ENCODE measurements at regions not wholly inside any gene's neighbourhood (a gene's known extent, or its start where the extent isn't known, plus 50 kb on each side); places are given as distances from the start of the nearest gene placed in this dataset.

- Histone ChIP-seq H3K4me3 (ENCODE audit: low read depth, low read length, poor library complexity, severe bottlenecking) (no peak overlapping the region), H3K36me3 (ENCODE audit: insufficient read depth, low read length, poor library complexity, severe bottlenecking) (no peaks in the 10 kb centered on the region), H3K27me3 (replicated peaks; ENCODE audit: insufficient read depth, low read depth, low read length, poor library complexity) (no peaks in the 10 kb centered on the region), H3K27ac (ENCODE audit: low read depth, low read length, poor library complexity, severe bottlenecking) (no peak overlapping the region), H3K9me3 (ENCODE audit: low read depth, low read length, poor library complexity, severe bottlenecking) (no peaks in the 10 kb centered on the region), H3K4me1 (ENCODE audit: insufficient read depth, low read length, poor library complexity, severe bottlenecking) (no peaks in the 10 kb centered on the region)
- intact Hi-C loops (cut with micrococcal nuclease; ENCODE audit: unreplicated experiment): no loop called here
- DNase-seq (ENCODE audit: low spot score): no peak
- ChIA-PET CTCF (no interaction called here), POLR2A (ENCODE audit: low non-redundant PET) (no interaction called here)
- TF ChIP-seq EZH2 (IDR thresholded peaks at IDR 0.05; ENCODE audit: borderline replicate concordance, low read depth, low read length, poor library complexity, severe bottlenecking) (no peak), CTCF (conservative IDR thresholded peaks at IDR 0.05; ENCODE audit: low read depth, low read length) (no peak)
- no TSS peak for BruUV-seq (replicated peaks)
Measured at GRCh38 chr4:125049711-125050110, 265.0 kb upstream of the FAT4 start.

- no peak for DNase-seq (ENCODE audit: low spot score)
- intact Hi-C loops (cut with micrococcal nuclease; ENCODE audit: unreplicated experiment): no loop called here
- no peaks in the 10 kb centered on the region for H3K36me3 ChIP-seq (ENCODE audit: insufficient read depth, low read length, poor library complexity, severe bottlenecking)
- no peaks in the 10 kb centered on the region for H3K27me3 ChIP-seq (replicated peaks; ENCODE audit: insufficient read depth, low read depth, low read length, poor library complexity)
- ChIA-PET CTCF (no interaction called here), POLR2A (ENCODE audit: low non-redundant PET) (no interaction called here)
- H3K9me3 ChIP-seq (ENCODE audit: low read depth, low read length, poor library complexity, severe bottlenecking): no peaks in the 10 kb centered on the region
- TF ChIP-seq CTCF (conservative IDR thresholded peaks at IDR 0.05; ENCODE audit: low read depth, low read length) (no peak), EZH2 (IDR thresholded peaks at IDR 0.05; ENCODE audit: borderline replicate concordance, low read depth, low read length, poor library complexity, severe bottlenecking) (no peak)
- no peak overlapping the region for H3K27ac ChIP-seq (ENCODE audit: low read depth, low read length, poor library complexity, severe bottlenecking)
- H3K4me1 ChIP-seq (ENCODE audit: insufficient read depth, low read length, poor library complexity, severe bottlenecking): no peaks in the 10 kb centered on the region
- no peak overlapping the region for H3K4me3 ChIP-seq (ENCODE audit: low read depth, low read length, poor library complexity, severe bottlenecking)
- no TSS peak for BruUV-seq (replicated peaks)
Measured at GRCh38 chr4:125045311-125045710, 269.4 kb upstream of the FAT4 start.

GRCh38 chr4:125044886-125045285 lies 269.9 kb upstream of the FAT4 start:
- Histone ChIP-seq H3K27ac (ENCODE audit: low read depth, low read length, poor library complexity, severe bottlenecking) (no peak overlapping the region), H3K4me1 (ENCODE audit: insufficient read depth, low read length, poor library complexity, severe bottlenecking) (no peaks in the 10 kb centered on the region), H3K27me3 (replicated peaks; ENCODE audit: insufficient read depth, low read depth, low read length, poor library complexity) (no peaks in the 10 kb centered on the region), H3K36me3 (ENCODE audit: insufficient read depth, low read length, poor library complexity, severe bottlenecking) (no peaks in the 10 kb centered on the region), H3K9me3 (ENCODE audit: low read depth, low read length, poor library complexity, severe bottlenecking) (no peaks in the 10 kb centered on the region), H3K4me3 (ENCODE audit: low read depth, low read length, poor library complexity, severe bottlenecking) (no peak overlapping the region)
- intact Hi-C loops (cut with micrococcal nuclease; ENCODE audit: unreplicated experiment): no loop called here
- no TSS peak for BruUV-seq (replicated peaks)
- CTCF ChIA-PET: no interaction called here
- DNase-seq (ENCODE audit: low spot score): no peak
- TF ChIP-seq CTCF (conservative IDR thresholded peaks at IDR 0.05; ENCODE audit: low read depth, low read length) (no peak), EZH2 (IDR thresholded peaks at IDR 0.05; ENCODE audit: borderline replicate concordance, low read depth, low read length, poor library complexity, severe bottlenecking) (no peak)
- POLR2A ChIA-PET (ENCODE audit: low non-redundant PET): no interaction called here

Data from A673 (cell line).